ENCODE measurements at regions not wholly inside any gene's neighbourhood (a gene's known extent, or its start where the extent isn't known, plus 50 kb on each side); places are given as distances from the start of the nearest gene placed in this dataset.

DNA sequence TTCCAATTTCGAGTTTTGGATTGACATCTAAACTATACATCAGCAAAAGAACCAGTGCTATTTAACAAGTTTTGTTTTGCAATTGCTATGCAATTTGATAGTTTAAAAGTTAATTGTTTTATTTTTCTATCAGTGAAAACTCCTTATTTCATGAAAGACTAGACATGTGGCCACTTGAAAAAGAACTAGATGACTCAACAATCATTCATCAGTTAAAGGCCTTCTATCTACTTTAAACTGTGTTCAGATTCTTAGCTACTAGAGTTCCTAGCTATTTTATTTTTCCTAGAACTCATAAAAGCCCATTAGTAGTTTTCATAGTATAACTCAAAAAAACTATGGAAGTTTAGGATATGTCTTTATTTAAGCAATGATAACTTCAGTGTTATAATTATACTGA lies 104.6 kb upstream of the LSM8 start:
- DNase-seq, result no peak
- ATAC-seq, result no peak

DNA sequence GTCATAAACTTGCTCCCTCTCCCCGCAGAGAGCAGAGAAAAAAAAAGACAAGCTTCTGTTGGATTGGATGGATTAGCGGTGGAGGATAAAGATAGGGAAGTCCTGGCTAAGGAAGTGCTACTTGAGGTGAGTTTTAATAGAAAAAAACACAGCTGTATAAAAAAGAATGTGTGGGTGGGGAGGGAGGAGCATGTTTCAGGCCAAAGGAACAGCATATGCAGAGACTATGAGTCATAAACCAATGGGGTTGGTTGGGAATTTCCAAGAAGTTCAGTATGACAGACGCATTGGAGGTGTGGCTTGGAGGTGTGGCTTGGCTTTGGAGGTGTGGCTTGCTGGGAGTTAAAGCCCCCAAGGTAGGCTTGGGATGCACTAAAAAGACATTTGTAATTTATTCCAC lies 103.0 kb upstream of the LSM8 start:
- ATAC-seq (peak; percentile 95), DNase-seq (peak; percentile 57)

DNA sequence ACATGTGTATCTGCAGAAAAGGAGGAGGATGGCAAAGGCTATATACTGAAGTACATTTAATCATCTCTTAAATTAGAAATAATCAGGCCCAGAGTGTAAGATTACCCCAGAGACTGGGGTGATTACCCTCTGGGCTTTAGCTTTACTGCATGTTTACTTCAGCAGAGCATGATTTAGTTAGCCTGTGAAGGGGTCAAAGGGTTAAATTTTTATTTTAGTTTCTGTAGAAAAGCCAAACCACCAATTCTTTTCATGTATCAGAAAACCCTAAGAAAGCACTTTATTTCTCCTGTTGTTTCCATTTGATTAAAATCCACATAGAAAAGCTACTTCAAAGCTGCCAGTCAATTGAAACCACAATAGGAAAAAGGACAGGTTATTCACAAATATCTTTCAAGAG lies 101.5 kb upstream of the LSM8 start:
- no peak for DNase-seq
- no peak for ATAC-seq

DNA sequence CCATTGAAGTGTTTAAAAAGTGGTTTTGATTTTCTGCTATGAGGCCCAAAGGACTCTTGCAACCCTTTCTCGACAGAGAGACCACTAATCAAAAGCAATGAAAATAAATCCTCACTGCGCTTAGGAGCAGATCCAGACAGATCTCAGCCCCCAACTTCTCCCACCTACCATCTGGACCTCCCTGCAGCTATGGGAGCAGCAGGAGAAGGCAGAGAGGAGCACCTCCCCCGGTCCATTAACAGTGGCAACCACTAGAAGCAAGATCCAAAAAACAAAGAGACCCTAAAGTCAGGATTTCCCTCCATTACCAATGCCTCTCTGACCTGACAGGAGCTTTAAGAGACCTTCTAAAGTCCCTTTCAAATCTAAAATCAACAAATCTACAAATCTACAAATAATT lies 99.0 kb upstream of the LSM8 start:
- no peak for ATAC-seq
- DNase-seq, result no peak

DNA sequence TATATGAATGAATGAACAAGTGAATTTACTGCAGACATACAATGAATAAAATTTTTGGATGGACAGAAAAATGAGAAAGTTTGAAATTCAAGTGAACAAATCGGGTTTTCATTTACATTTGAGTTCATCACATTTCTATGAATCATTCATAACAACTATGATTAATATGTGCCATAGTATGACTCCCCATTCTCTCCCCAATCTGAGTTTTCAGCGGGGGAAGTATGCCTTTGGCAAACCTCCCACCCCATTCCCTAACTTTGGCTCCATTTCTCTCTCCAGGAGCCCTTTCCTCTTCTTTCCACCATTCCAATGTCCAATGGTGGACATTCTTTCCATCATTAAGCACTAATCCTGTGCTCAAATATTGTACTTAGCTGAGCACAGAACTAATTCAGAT lies 96.8 kb upstream of the LSM8 start:
- ATAC-seq, result no peak
- DNase-seq, result no peak

DNA sequence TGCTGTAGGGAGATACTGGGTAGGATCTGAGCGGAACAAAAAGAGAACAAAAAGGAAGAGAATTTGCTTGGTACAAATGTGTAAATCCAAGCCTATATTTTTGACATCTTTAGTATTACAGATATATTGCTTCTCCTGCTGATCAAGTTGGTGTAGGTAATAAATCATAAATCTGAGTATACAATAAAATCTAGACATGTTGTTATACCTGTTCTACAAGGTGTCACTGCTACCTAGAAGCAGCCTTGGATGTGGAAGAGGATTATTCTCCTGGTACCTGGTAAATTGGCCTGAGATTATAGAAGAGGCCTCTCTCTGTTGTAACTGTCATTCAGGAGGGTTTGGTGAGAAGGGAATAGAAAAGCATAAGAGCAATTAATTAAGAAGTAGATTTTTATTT lies 89.9 kb upstream of the LSM8 start:
- DNase-seq (no peak), ATAC-seq (no peak)

DNA sequence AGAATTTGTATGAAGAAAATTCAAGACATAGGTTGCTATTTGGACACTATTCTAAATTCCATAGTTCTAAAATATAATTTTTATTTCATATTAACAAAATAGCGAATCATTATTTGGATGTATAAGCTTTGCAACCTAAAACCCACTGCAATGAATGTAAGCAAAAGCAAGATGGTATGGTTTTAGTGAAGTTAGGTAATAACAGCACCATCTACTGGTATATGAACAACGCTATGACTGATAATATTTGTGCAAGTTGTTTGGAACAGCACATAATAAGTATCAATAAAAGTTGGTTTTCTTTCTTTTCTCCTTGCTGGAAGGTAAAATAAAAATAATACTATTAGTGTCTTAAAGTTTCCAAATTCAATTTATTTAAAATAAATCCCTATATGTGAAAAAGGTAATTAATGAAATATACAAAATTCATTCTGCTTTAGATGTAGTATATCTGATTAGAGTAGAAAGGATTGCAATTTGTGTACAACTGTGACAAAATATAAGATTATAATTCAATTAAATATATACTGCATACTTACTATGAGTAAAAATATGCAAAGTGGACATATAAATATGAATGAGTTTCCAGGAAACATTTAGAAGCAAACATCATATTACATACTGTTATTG lies 79.0 kb upstream of the LSM8 start:
- DNase-seq, result no peak
- ATAC-seq, result no peak

DNA sequence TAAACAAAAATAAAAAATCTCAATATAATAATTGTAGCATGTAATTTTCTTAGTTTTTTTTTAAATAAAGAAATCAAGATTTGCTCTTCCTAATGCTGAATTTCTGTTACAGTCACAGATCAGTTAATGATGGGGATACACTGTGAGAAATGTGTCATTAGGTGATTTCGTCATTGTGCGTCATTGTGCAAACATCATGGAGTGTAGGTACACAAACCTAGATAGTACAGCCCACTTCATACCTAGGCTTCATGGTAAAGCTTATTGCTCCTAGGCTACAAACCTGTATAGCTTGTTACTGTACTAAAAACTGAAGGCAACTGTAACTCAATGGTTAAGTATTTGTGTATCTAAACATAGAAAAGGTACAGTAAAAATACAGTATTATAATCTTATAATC lies 74.4 kb upstream of the LSM8 start:
- no peak for ATAC-seq
- DNase-seq, result no peak

DNA sequence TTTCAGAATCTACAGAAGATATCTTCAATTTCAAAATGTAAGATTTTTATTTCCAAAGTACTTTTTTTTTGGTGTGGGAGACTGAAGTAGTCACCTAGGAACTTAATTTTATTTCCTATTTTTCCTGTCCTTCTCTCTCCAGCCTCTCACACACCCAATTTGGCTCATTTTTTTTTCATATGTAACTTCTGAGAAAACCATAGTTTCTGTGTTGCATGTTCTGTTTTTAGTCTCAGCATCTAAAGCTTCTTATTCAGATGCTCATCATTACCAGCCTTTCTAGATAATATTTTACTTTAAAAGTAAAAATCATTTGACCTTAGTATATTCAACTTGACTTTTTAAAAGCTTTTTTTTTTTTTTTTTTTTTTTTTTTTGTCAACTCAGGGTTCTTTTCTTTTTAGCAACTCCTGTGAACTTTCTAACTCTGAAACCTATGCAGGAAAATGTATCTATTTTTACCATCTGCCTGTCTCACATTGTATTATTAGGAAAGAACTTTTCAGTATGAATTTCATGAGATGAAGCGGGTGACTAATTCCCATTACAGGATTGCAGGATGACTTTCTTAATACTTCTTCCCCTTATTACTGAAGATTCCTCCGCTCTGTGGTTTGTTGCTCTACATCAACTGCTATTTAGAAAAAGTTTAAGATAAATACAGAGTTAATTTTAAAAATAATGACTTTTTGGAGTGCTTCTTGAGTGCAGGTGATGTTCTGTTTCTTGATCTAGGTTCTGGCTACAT lies 73.6 kb upstream of the LSM8 start:
- DNase-seq, result no peak

DNA sequence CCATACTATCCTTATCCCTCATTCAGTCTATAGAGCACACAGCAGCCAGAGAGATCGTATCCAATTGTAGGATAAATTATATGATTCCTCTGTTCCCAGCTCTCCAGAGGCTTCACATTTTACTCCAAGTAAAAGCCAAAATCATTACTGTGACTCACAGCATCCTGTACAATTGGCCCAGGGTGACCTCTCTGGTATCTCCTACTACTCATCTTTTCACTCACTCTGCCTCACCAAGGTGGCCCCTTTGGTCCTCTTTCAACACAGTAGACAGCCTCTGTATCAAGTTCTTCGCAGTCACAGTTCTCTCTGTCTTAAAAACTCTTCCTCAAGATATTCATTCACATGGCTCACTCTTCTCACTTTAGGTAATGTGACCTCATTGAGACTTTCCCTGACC lies 72.6 kb upstream of the LSM8 start:
- DNase-seq (no peak), ATAC-seq (no peak)

More for the DNA sequence above, 73.6 kb upstream of the LSM8 start:
- no peak for ATAC-seq

DNA sequence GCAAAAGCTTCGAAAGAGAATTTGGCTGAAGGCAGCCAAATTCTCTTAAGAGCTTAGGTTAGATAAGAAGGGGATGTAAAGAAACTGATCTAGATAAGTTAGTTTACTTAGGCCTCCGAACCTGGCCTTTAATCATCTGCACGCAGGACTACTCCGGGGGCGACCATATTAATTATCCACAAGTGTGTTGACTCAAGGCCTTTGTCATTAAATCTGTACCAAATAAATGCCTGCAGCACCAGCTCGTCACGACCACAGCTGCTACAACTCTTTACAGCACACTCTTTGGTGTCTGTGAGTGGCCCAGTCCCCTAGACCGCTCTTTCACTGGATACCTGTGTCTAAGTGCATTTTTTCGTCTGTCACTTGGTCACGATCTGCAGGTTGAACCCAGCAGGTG lies 69.8 kb upstream of the LSM8 start:
- no peak for ATAC-seq
- DNase-seq, result no peak

DNA sequence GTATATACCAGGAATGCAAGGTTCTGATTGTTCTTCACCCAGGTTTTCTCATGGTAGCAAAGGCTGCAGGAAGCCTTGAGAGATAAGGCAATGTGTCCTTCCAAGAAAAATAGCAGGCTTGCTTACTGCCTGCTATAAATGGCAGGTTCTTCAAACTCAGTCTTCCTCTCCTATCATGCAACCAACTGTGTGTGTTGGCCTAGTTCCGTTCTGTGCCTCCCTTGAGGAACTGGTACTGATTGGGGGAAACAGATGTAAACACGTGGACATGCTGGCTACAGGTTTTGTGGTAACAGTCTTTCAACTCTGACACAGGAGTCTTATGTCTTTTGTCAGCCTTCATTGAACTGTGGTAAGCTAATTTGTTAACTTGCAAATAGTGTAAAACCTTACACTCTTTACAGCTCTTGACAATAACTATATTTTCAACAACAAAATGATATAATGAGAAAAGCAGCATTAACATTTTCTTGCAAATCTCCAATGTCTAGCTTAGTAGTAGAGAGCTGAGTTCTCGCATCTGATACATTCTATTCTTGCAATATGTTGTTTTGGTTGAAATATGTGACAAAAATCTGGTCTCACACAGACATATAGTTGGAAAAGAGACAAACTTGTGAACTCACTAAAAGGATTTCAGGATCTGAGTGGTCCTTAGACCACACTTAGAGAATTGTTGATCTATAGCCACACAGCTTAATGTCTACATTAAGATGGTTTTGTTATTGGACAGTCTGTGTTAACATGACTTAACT lies 54.7 kb upstream of the LSM8 start:
- ATAC-seq (no peak), DNase-seq (no peak)

DNA sequence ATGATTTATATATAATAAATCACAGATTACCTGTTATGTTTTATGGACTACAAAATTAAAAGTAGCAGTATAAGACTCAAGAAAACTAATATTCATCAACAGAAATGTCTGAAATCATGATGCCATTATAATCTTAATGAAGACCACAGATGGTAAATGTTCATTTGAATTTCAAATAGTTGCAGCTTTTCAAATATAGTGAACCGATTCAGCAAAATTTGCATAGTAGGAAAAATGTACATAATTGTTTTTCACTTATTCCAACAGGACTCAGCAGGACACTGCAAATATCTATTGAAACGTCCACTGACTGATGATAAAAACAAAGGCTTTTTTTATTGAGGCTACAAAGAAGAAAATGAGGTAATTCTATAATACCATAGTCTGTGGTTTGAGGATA lies 51.2 kb upstream of the LSM8 start:
- DNase-seq (no peak), ATAC-seq (no peak)

Measured in stimulated activated naive CD8-positive, alpha-beta T cell treated with anti-CD3 and anti-CD28 coated beads, Interleukin-15, Interleukin-2, amounts not matched to agents 100 U/mL and 50 U/mL, for 24 hours (primary cell).